Thyroid gland (tissue), 4 donors: ENCODE measurements at regions not wholly inside any gene's neighbourhood (a gene's known extent, or its start where the extent isn't known, plus 50 kb on each side); places are given as distances from the start of the nearest gene placed in this dataset.

Experiments used
- DNase-seq, 2 donors: peaks; one replicate each; pipeline ENCODE4 v3.0.0-alpha.2; 2019
- H3K27ac ChIP-seq, 3 donors: fragments of 200-600 bp; sonication (generic); 1 replicate in 2 of 3; 2 replicates in 1 of 3; pipeline ENCODE4 v1.5.1; 2016 to 2019; ENCODE audit warnings: mild to moderate bottlenecking in 1 of 3, moderate library complexity in 1 of 3
- H3K27me3 ChIP-seq: fragments of 200-600 bp; sonication (generic); one replicate; pipeline ENCODE4 v1.5.1; 2019
- H3K36me3 ChIP-seq, 2 donors: fragments of 200-600 bp; sonication (generic); one replicate each; pipeline ENCODE4 v1.5.1; 2016 to 2019
- H3K4me1 ChIP-seq, 2 donors: fragments of 200-600 bp; sonication (generic); one replicate each; pipeline ENCODE4 v1.5.1; 2017 to 2019
- H3K4me3 ChIP-seq, 3 donors: fragments of 200-600 bp; sonication (generic); replicated peaks in 1 of 3; 1 replicate in 2 of 3; 2 replicates in 1 of 3; pipeline ENCODE4 v1.5.1; 2016; ENCODE audit warnings: mild to moderate bottlenecking in 1 of 3
- H3K9me3 ChIP-seq: fragments of 200-600 bp; sonication (generic); one replicate; pipeline ENCODE4 v1.5.1; 2017
- POLR2A ChIP-seq, 2 donors: fragments of 450-650 bp; IDR thresholded peaks; one replicate each; pipeline ENCODE4 v1.6.1; 2017; ENCODE audit warnings: antibody characterized with exemption in 2 of 2, mild to moderate bottlenecking in 2 of 2, moderate library complexity in 1 of 2
- WGBS, 2 donors: methylation state at CpG; one replicate each; pipeline ENCODE4 v1.1.5; 2017; 5-methylcytosine and 5-hydroxymethylcytosine counted together
- intact Hi-C: fragments of 100-400 bp; cut with DNase I; formaldehyde crosslinking; loops from one replicate; pipeline ENCODE4 v1.15.1; 2023
- TF ChIP-seq, protein P1 (sequence below), 6 experiments: fragments of 200-600 bp in 3 of 6; fragments of 450-650 bp in 3 of 6; sonication (generic) in 3 of 6; IDR thresholded peaks; one replicate each; pipeline ENCODE4 v1.5.1; 2016 to 2019; ENCODE audit warnings: antibody characterized with exemption in 6 of 6, mild to moderate bottlenecking in 2 of 6, inconsistent platforms in 1 of 6, moderate library complexity in 1 of 6

DNA sequence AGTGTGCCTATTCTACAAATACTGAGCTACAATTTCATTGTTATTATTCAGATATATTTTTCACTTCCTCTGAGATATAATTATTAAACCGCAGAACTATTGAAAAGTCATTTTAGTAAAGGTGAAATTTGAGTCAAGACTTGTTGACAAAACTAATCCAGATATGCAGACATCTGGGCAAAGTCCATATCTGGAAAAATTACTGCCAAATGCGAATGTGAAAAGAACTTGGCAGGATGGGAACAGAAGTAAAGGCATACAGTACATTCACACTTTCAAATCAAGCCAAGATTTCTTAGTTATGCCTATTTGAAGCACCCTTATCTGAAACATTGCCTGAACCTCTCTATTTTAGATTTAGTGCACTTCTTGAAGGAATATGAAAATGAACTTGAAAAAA, 923.6 kb downstream of the CCDC85A start:
- Histone ChIP-seq H3K27ac (no peak overlapping the region), H3K4me1 (no peaks in the 10 kb centered on the region), H3K9me3 (no peaks in the 10 kb centered on the region), H3K36me3 (no peaks in the 10 kb centered on the region), H3K4me3 (no peak overlapping the region), H3K27me3 (no peaks in the 10 kb centered on the region)
- intact Hi-C loops, result no loop called here
- WGBS, 2 donors, result 63 to 66% methylated on average over 2 of the region's 2 CpGs
- DNase-seq, result no peak
- no peak for TF ChIP-seq POLR2A (IDR thresholded peaks at IDR 0.05)
- TF ChIP-seq, protein P1, sequence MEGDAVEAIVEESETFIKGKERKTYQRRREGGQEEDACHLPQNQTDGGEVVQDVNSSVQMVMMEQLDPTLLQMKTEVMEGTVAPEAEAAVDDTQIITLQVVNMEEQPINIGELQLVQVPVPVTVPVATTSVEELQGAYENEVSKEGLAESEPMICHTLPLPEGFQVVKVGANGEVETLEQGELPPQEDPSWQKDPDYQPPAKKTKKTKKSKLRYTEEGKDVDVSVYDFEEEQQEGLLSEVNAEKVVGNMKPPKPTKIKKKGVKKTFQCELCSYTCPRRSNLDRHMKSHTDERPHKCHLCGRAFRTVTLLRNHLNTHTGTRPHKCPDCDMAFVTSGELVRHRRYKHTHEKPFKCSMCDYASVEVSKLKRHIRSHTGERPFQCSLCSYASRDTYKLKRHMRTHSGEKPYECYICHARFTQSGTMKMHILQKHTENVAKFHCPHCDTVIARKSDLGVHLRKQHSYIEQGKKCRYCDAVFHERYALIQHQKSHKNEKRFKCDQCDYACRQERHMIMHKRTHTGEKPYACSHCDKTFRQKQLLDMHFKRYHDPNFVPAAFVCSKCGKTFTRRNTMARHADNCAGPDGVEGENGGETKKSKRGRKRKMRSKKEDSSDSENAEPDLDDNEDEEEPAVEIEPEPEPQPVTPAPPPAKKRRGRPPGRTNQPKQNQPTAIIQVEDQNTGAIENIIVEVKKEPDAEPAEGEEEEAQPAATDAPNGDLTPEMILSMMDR (IDR thresholded peaks at IDR 0.05), result no peak

DNA sequence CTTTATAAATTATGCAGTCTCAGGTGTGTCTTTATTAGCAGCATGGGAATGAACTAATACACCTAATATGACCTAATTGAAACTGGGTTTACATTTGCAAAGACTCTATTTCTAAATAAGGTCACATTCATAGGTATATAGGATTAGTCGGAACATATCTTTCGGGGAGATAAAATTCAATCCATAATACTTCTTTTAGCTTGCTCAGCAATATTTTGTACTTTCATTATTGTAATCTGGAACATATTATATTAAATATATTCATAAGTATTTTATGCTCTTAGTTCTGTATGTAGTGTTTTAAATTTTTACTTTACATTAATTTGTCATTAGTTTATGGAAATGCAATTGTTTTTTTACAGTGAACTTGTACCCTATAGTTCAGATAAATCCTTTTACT, 927.7 kb downstream of the CCDC85A start:
- WGBS, 2 donors, result 94 to 97% methylated on average over 2 of the region's 2 CpGs

DNA sequence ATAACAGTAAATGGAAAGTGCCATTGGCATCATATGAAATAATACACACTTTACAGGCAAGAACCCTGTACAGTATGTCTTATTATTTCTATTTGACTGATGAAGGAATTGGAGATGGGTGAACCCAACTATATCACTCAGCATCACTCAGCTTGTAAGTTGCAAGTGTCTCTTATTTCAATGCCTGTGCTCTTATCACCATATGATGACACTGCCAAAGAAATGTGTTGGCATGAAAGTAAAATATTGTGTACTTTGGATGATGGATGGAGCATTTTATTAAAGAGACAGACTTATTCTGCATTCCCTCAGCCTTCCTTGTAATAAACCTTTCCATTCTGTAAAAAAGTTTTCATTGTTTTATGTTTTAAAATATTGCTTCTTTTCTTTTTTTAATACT, 927.5 kb upstream of the VRK2 start:
- Histone ChIP-seq H3K4me1 (no peaks in the 10 kb centered on the region), H3K36me3 (no peaks in the 10 kb centered on the region), H3K27me3 (no peaks in the 10 kb centered on the region), H3K9me3 (no peaks in the 10 kb centered on the region), H3K4me3 (no peak overlapping the region), H3K27ac (no peak overlapping the region)
- TF ChIP-seq POLR2A (IDR thresholded peaks at IDR 0.05), result no peak
- TF ChIP-seq, protein P1 (IDR thresholded peaks at IDR 0.05), result no peak
- no peak for DNase-seq
- intact Hi-C loops, result no loop called here

More for the DNA sequence above, 927.7 kb downstream of the CCDC85A start:
- Histone ChIP-seq H3K27me3 (no peaks in the 10 kb centered on the region), H3K9me3 (no peaks in the 10 kb centered on the region), H3K27ac (no peak overlapping the region), H3K36me3 (no peaks in the 10 kb centered on the region), H3K4me3 (no peak overlapping the region), H3K4me1 (no peaks in the 10 kb centered on the region)
- intact Hi-C loops, result no loop called here
- TF ChIP-seq, protein P1 (IDR thresholded peaks at IDR 0.05), result no peak
- TF ChIP-seq POLR2A (IDR thresholded peaks at IDR 0.05), result no peak
- no peak for DNase-seq

DNA sequence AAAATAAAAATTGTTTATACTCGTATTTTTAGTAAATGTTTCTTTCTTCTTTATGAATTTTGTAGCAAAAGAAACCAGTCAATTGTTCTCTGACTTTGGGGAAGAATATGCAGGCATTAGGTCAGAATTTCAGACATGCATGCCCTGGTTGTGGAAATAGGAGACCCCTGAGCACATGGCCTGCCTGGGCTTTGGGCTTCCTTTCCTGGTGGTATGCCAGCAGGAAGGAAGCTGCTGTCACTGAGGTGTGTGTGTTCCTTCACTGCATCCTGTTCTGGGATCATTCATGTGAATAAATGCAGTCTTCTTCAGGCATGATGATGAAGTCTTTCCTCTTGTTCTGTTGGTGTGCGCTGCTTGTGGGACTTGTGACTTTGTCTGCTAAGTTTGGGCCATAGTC, 920.2 kb upstream of the VRK2 start:
- no peaks in the 10 kb centered on the region for H3K4me1 ChIP-seq
- H3K27ac ChIP-seq, result no peak overlapping the region
- no peak for DNase-seq
- intact Hi-C loops, result no loop called here
- no peak overlapping the region for H3K4me3 ChIP-seq
- no peaks in the 10 kb centered on the region for H3K36me3 ChIP-seq
- WGBS, 2 donors, result 76 to 85% methylated on average over 2 of the region's 2 CpGs
- no peaks in the 10 kb centered on the region for H3K27me3 ChIP-seq
- no peaks in the 10 kb centered on the region for H3K9me3 ChIP-seq
- TF ChIP-seq, protein P1 (IDR thresholded peaks at IDR 0.05), result no peak

DNA sequence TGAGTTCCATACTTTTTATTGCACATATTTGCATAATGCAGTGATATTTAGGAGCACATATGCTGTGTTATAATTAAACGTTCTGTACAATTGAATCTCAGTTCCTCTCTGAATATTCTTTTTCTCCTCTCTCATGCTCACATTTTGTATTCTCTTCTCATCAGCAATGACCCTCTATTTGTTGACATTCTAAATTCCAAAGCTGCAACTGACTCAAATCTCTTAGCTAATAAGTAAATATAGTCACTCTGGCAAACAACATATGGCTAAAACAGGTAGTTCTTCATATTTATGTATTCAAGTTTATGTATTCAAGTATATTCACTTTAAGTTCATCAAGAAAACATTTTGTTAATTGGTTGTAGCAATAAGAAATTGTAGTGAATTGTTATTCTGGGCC, 907.4 kb upstream of the VRK2 start:
- H3K4me3 ChIP-seq, result no peak overlapping the region
- TF ChIP-seq, protein P1 (IDR thresholded peaks at IDR 0.05), result no peak
- no peak for TF ChIP-seq POLR2A (IDR thresholded peaks at IDR 0.05)
- 77 to 87% methylated on average over 1 of the region's 1 CpG for WGBS, 2 donors

More for the DNA sequence above, 907.4 kb upstream of the VRK2 start:
- intact Hi-C loops, result no loop called here
- H3K36me3 ChIP-seq, result no peaks in the 10 kb centered on the region
- H3K4me1 ChIP-seq, result no peaks in the 10 kb centered on the region
- no peak overlapping the region for H3K27ac ChIP-seq
- DNase-seq, result no peak
- H3K27me3 ChIP-seq, result no peaks in the 10 kb centered on the region
- no peaks in the 10 kb centered on the region for H3K9me3 ChIP-seq
